NB4 (cell line): ENCODE measurements at regions not wholly inside any gene's neighbourhood (a gene's known extent, or its start where the extent isn't known, plus 50 kb on each side); places are given as distances from the start of the nearest gene placed in this dataset.

Source experiments
- DNase-seq: peaks from one replicate; pipeline ENCODE4 v3.0.0; 2010; ENCODE audit warnings: low read depth
- H3K4me3 ChIP-seq: one replicate; pipeline ENCODE4 v1.5.1; 2011; ENCODE audit warnings: mild to moderate bottlenecking, low read depth, low read length, moderate library complexity
- MYC ChIP-seq: IDR thresholded peaks from 2 replicates; pipeline ENCODE4 v1.6.1; 2011; ENCODE audit warnings: low read depth, low read length
- POLR2A ChIP-seq: IDR thresholded peaks from 2 replicates; pipeline ENCODE4 v1.6.1; 2011; ENCODE audit warnings: mild to moderate bottlenecking; ENCODE audit not compliant: insufficient read length; ENCODE audit errors: extremely low read depth
- TF ChIP-seq, protein P1 (sequence below): IDR thresholded peaks from one replicate; pipeline ENCODE4 v1.5.1; 2012; ENCODE audit warnings: low read depth, low read length
- TF ChIP-seq, protein P2 (sequence below): IDR thresholded peaks from 2 replicates; pipeline ENCODE4 v1.6.1; 2011; ENCODE audit warnings: low read depth, low read length

DNA sequence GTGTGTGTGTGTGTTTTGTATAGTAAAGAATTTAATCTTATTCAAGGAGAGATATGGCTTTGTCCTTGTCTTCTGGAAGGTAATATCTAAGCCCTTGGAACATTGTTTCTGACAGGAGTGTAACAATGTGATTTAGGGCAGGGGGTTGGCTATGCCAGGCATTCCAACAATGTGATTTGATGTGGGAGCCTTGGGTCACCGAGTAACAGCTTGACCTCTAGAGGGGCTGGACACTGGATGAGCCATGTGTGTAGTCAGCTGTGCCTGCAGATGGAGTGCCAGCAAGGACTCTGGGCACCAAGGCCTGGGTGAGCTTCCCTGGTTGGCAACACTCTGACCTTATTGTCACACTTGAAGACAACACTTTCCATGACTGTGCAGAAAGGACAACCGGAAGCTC lies 336.1 kb upstream of the ZP4 start:
- H3K4me3 ChIP-seq: no peak overlapping the region
- DNase-seq: no peak

DNA sequence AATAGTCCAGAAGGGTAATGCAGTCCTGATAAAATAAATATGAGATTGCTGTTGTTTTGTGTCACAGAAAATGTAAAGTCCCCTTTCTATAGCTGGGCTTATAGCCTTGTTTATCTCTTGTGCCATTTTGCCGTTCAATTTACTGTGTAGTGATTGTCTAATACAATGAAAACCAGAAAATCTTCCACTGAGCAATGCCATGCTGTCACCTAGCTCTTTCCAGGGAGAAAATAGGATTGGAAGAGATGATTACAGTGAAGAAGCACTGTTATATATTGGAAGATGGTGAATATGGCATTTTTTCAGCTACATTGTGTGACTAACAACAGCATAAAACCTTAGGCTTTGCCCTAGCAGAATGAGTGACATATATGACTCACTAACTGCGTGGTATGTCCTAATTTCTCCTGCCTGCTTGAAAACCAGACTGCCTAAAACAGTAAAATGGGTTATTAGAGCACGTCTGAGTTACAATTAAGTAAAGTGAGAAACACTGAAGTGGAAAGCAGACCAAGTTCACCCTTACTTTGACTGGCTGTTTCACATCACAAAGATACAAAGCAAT lies 332.4 kb upstream of the ZP4 start:
- TF ChIP-seq, protein P1, sequence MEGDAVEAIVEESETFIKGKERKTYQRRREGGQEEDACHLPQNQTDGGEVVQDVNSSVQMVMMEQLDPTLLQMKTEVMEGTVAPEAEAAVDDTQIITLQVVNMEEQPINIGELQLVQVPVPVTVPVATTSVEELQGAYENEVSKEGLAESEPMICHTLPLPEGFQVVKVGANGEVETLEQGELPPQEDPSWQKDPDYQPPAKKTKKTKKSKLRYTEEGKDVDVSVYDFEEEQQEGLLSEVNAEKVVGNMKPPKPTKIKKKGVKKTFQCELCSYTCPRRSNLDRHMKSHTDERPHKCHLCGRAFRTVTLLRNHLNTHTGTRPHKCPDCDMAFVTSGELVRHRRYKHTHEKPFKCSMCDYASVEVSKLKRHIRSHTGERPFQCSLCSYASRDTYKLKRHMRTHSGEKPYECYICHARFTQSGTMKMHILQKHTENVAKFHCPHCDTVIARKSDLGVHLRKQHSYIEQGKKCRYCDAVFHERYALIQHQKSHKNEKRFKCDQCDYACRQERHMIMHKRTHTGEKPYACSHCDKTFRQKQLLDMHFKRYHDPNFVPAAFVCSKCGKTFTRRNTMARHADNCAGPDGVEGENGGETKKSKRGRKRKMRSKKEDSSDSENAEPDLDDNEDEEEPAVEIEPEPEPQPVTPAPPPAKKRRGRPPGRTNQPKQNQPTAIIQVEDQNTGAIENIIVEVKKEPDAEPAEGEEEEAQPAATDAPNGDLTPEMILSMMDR: no peak
- TF ChIP-seq POLR2A (no peak), MYC (no peak)
- TF ChIP-seq, protein P2, sequence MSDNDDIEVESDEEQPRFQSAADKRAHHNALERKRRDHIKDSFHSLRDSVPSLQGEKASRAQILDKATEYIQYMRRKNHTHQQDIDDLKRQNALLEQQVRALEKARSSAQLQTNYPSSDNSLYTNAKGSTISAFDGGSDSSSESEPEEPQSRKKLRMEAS: no peak
- H3K4me3 ChIP-seq: no peak overlapping the region
- DNase-seq: no peak

More for the DNA sequence above, 336.1 kb upstream of the ZP4 start:
- no peak for TF ChIP-seq POLR2A

DNA sequence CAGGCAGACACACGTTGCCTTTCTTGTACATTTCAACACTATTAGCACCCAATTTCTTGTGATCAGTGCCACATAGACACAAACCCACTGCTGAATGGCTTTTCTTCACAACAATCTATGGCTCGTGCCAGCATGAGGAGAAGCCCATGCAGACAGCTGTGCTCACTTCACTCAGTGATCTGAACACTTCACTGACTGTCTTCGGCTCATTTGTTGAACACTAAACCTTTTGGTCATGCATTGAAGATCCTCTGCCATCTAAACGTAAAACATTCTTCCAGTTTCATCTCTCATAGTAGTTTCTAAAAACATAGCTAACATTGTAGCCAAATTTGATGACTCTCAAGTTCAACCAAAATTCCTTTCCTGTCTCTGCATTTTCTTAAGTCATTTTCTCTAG lies 331.0 kb upstream of the ZP4 start:
- TF ChIP-seq MYC (no peak), POLR2A (no peak)
- TF ChIP-seq, protein P2: no peak
- TF ChIP-seq, protein P1: no peak
- no peak for DNase-seq
- no peak overlapping the region for H3K4me3 ChIP-seq

DNA sequence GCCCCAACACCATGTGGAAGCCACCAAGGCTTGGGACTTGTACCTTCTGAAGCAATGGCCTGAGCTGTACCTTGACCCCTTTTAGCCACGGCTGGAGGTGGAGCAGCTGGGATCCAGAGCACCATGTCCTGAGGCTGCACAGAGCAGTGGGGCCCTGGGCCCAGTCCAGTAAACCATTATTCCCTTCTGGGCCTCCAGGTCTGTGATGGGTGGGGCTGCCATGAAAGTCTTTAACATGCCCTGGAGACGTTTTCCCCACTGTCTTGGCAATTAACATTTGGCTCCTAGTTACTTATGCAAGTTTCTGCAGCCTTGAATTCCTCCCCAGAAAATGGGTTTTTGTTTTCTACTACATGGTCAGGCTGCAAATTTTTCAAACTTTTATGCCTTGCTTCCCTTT lies 323.7 kb upstream of the ZP4 start:
- TF ChIP-seq MYC: no peak
- TF ChIP-seq, protein P1: no peak
- H3K4me3 ChIP-seq: no peak overlapping the region
- no peak for DNase-seq

DNA sequence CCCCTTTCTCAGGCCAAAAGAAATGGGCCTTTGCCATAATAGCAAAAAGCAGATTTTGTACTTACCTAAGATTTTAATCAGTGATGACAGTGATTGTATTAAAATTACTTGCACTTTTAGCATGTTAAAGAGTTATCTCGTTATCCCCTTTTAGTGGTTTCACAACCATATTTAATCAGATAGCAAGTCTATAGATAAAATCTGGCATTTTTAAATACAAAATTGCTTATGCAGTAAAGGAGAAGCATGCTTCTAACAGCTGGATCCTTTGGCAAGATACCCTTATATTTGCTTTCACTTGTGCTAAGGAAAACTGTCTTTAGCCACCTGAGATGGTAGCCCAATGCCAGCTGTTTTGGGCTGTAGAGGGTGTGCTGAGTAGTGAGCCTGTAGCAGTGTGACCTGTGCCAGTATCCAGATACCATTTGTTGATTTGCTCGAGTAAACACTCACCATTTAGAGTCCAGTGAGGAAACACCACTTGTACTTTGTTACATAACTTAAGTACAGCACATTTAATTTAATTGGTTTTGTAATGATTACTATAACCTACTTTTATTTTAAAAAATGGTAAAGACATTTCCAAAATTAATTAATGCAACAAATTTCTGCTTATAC lies 314.4 kb upstream of the ZP4 start:
- TF ChIP-seq, protein P2: no peak
- TF ChIP-seq, protein P1: no peak
- TF ChIP-seq POLR2A: no peak
- no peak for TF ChIP-seq MYC
- H3K4me3 ChIP-seq: no peak overlapping the region
- no peak for DNase-seq

DNA sequence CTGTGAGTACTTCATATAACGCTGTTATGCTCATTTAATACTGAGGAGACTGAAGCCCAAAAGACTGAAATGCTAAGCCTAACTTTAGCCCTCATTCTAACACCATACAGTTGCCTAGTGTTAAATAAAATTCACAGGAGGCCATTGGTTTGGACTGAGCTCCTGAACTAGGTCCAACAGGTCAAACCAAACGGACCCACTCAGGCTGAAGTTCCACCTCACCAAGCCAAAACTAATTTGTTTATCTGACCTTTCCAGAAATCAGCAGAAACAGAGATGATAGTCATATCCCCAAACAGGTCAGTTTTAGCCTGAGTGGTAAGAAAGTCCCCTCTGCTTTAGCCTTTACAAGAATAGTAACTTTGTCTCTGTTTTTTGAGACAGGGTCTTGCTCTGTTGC lies 311.3 kb upstream of the ZP4 start:
- TF ChIP-seq, protein P2: no peak
- TF ChIP-seq, protein P1: no peak
- TF ChIP-seq MYC: no peak
- TF ChIP-seq POLR2A: no peak
- no peak overlapping the region for H3K4me3 ChIP-seq
- DNase-seq: no peak
